T-helper 2 cell treated with Interferon-gamma antibody and Interleukin-4, amounts not matched to agents 5 μg/mL and 100 μg/mL, for 36 hours (primary cell): ENCODE measurements at regions not wholly inside any gene's neighbourhood (a gene's known extent, or its start where the extent isn't known, plus 50 kb on each side); places are given as distances from the start of the nearest gene placed in this dataset.

Source experiments
- DNase-seq: peaks from one replicate; pipeline ENCODE4 v3.0.0; 2021; ENCODE audit warnings: low spot score
- H3K27ac Mint-ChIP-seq: one replicate; pipeline ENCODE4 v1.8.0; 2021; ENCODE audit warnings: mild to moderate bottlenecking, mixed read lengths
- H3K27me3 Mint-ChIP-seq: one replicate; pipeline ENCODE4 v1.8.0; 2021; ENCODE audit warnings: low read depth, mixed read lengths
- H3K36me3 Mint-ChIP-seq: one replicate; pipeline ENCODE4 v1.8.0; 2021; ENCODE audit warnings: low read depth, mixed read lengths
- H3K4me1 Mint-ChIP-seq: one replicate; pipeline ENCODE4 v1.8.0; 2021; ENCODE audit warnings: low read depth, mixed read lengths
- H3K4me3 Mint-ChIP-seq: one replicate; pipeline ENCODE4 v1.8.0; 2022; ENCODE audit warnings: mild to moderate bottlenecking, moderate library complexity, mixed read lengths
- H3K9me3 Mint-ChIP-seq: one replicate; pipeline ENCODE4 v1.8.0; 2021; ENCODE audit warnings: mixed read lengths

GRCh38 chr7:42344198-42344755, 107.3 kb upstream of the GLI3 start:
- Mint-ChIP-seq H3K36me3 (no peaks in the 10 kb centered on the region), H3K27me3 (no peaks in the 10 kb centered on the region), H3K4me1 (no peaks in the 10 kb centered on the region), H3K9me3 (no peaks in the 10 kb centered on the region), H3K27ac (no peak overlapping the region), H3K4me3 (no peak overlapping the region)
- DNase-seq: no peak

GRCh38 chr7:42342381-42342780, 105.4 kb upstream of the GLI3 start:
- no peaks in the 10 kb centered on the region for H3K9me3 Mint-ChIP-seq
- H3K27me3 Mint-ChIP-seq: no peaks in the 10 kb centered on the region
- no peak overlapping the region for H3K27ac Mint-ChIP-seq
- no peaks in the 10 kb centered on the region for H3K36me3 Mint-ChIP-seq
- no peaks in the 10 kb centered on the region for H3K4me1 Mint-ChIP-seq
- no peak overlapping the region for H3K4me3 Mint-ChIP-seq
- no peak for DNase-seq

GRCh38 chr7:42340436-42340835, 103.4 kb upstream of the GLI3 start:
- Mint-ChIP-seq H3K27ac (no peak overlapping the region), H3K27me3 (no peaks in the 10 kb centered on the region), H3K36me3 (no peaks in the 10 kb centered on the region), H3K4me1 (no peaks in the 10 kb centered on the region), H3K9me3 (no peaks in the 10 kb centered on the region), H3K4me3 (no peak overlapping the region)
- DNase-seq: no peak

- H3K36me3 Mint-ChIP-seq: no peaks in the 10 kb centered on the region
- DNase-seq: no peak
- no peak overlapping the region for H3K4me3 Mint-ChIP-seq
- H3K4me1 Mint-ChIP-seq: no peaks in the 10 kb centered on the region
- H3K27ac Mint-ChIP-seq: no peak overlapping the region
- H3K27me3 Mint-ChIP-seq: no peaks in the 10 kb centered on the region
- no peaks in the 10 kb centered on the region for H3K9me3 Mint-ChIP-seq
These were observed 102.0 kb upstream of the GLI3 start for GRCh38 chr7:42338916-42339540.

- Mint-ChIP-seq H3K9me3 (no peaks in the 10 kb centered on the region), H3K36me3 (no peaks in the 10 kb centered on the region), H3K4me3 (no peak overlapping the region), H3K4me1 (no peaks in the 10 kb centered on the region), H3K27ac (no peak overlapping the region), H3K27me3 (no peaks in the 10 kb centered on the region)
- no peak for DNase-seq
These were observed 101.4 kb upstream of the GLI3 start for GRCh38 chr7:42338231-42338915.

- Mint-ChIP-seq H3K27ac (no peak overlapping the region), H3K4me1 (no peaks in the 10 kb centered on the region), H3K4me3 (no peak overlapping the region), H3K36me3 (no peaks in the 10 kb centered on the region), H3K27me3 (no peaks in the 10 kb centered on the region), H3K9me3 (peaks cover 6% of the 10 kb centered on the region)
- DNase-seq: no peak
These were observed 100.4 kb upstream of the GLI3 start for GRCh38 chr7:42337225-42337905.

GRCh38 chr7:42332605-42333222, 95.7 kb upstream of the GLI3 start:
- DNase-seq: no peak
- no peaks in the 10 kb centered on the region for H3K27me3 Mint-ChIP-seq
- no peak overlapping the region for H3K27ac Mint-ChIP-seq
- H3K4me3 Mint-ChIP-seq: no peak overlapping the region
- no peaks in the 10 kb centered on the region for H3K4me1 Mint-ChIP-seq
- no peaks in the 10 kb centered on the region for H3K36me3 Mint-ChIP-seq
- H3K9me3 Mint-ChIP-seq: peaks cover 12% of the 10 kb centered on the region

GRCh38 chr7:42319631-42320030, 82.6 kb upstream of the GLI3 start:
- Mint-ChIP-seq H3K9me3 (no peaks in the 10 kb centered on the region), H3K27me3 (no peaks in the 10 kb centered on the region), H3K4me1 (no peaks in the 10 kb centered on the region), H3K36me3 (no peaks in the 10 kb centered on the region), H3K4me3 (no peak overlapping the region), H3K27ac (no peak overlapping the region)
- no peak for DNase-seq

GRCh38 chr7:42315631-42316030, 78.6 kb upstream of the GLI3 start:
- no peaks in the 10 kb centered on the region for H3K36me3 Mint-ChIP-seq
- no peaks in the 10 kb centered on the region for H3K9me3 Mint-ChIP-seq
- H3K27ac Mint-ChIP-seq: no peak overlapping the region
- H3K4me1 Mint-ChIP-seq: no peaks in the 10 kb centered on the region
- DNase-seq: no peak
- H3K4me3 Mint-ChIP-seq: no peak overlapping the region
- H3K27me3 Mint-ChIP-seq: no peaks in the 10 kb centered on the region

GRCh38 chr7:42315103-42315502, 78.1 kb upstream of the GLI3 start:
- no peak overlapping the region for H3K4me3 Mint-ChIP-seq
- DNase-seq: no peak
- H3K4me1 Mint-ChIP-seq: no peaks in the 10 kb centered on the region
- H3K27me3 Mint-ChIP-seq: no peaks in the 10 kb centered on the region
- H3K9me3 Mint-ChIP-seq: no peaks in the 10 kb centered on the region
- no peak overlapping the region for H3K27ac Mint-ChIP-seq
- no peaks in the 10 kb centered on the region for H3K36me3 Mint-ChIP-seq

- H3K27ac Mint-ChIP-seq: no peak overlapping the region
These were observed 77.7 kb upstream of the GLI3 start for GRCh38 chr7:42314696-42315095.

GRCh38 chr7:42311195-42311594, 74.2 kb upstream of the GLI3 start:
- Mint-ChIP-seq H3K36me3 (no peaks in the 10 kb centered on the region), H3K4me1 (no peaks in the 10 kb centered on the region), H3K9me3 (no peaks in the 10 kb centered on the region), H3K27me3 (no peaks in the 10 kb centered on the region), H3K4me3 (no peak overlapping the region), H3K27ac (no peak overlapping the region)
- no peak for DNase-seq

More at GRCh38 chr7:42314696-42315095, 77.7 kb upstream of the GLI3 start:
- Mint-ChIP-seq H3K4me3 (no peak overlapping the region), H3K4me1 (no peaks in the 10 kb centered on the region), H3K36me3 (no peaks in the 10 kb centered on the region), H3K27me3 (no peaks in the 10 kb centered on the region), H3K9me3 (no peaks in the 10 kb centered on the region)
- DNase-seq: no peak

- Mint-ChIP-seq H3K4me3 (no peak overlapping the region), H3K27ac (no peak overlapping the region), H3K27me3 (no peaks in the 10 kb centered on the region), H3K9me3 (no peaks in the 10 kb centered on the region), H3K36me3 (no peaks in the 10 kb centered on the region), H3K4me1 (no peaks in the 10 kb centered on the region)
- no peak for DNase-seq
These were observed 56.0 kb upstream of the GLI3 start for GRCh38 chr7:42292991-42293521.

- Mint-ChIP-seq H3K9me3 (no peaks in the 10 kb centered on the region), H3K27ac (no peak overlapping the region), H3K4me1 (no peaks in the 10 kb centered on the region), H3K27me3 (no peaks in the 10 kb centered on the region), H3K4me3 (no peak overlapping the region), H3K36me3 (no peaks in the 10 kb centered on the region)
- DNase-seq: no peak
These were observed 52.5 kb upstream of the GLI3 start for GRCh38 chr7:42289473-42289872.
